ENCODE measurements at regions not wholly inside any gene's neighbourhood (a gene's known extent, or its start where the extent isn't known, plus 50 kb on each side); places are given as distances from the start of the nearest gene placed in this dataset.

DNA sequence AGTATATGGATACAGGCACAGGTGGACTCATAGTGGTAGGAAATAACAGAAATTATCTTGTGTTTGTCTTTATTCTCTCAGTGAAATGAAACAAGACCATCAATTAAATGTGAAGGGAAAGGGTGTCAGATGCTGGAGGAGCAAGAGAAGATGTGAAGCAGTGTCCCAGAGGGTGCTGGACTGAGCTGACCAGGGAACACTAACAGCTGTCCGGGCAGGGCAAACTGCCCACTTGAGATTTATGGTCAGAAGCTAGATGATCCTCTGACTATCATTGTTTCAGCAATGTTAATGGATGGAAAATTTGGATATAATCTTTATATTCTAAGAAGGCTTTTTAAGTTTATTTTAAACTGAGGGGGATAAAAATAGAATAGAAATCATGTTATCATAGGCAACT lies 267.2 kb upstream of the SLC7A11 start:
- TF ChIP-seq, protein P1, sequence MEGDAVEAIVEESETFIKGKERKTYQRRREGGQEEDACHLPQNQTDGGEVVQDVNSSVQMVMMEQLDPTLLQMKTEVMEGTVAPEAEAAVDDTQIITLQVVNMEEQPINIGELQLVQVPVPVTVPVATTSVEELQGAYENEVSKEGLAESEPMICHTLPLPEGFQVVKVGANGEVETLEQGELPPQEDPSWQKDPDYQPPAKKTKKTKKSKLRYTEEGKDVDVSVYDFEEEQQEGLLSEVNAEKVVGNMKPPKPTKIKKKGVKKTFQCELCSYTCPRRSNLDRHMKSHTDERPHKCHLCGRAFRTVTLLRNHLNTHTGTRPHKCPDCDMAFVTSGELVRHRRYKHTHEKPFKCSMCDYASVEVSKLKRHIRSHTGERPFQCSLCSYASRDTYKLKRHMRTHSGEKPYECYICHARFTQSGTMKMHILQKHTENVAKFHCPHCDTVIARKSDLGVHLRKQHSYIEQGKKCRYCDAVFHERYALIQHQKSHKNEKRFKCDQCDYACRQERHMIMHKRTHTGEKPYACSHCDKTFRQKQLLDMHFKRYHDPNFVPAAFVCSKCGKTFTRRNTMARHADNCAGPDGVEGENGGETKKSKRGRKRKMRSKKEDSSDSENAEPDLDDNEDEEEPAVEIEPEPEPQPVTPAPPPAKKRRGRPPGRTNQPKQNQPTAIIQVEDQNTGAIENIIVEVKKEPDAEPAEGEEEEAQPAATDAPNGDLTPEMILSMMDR (IDR thresholded peaks at IDR 0.05) = no peak
- no peak for TF ChIP-seq POLR2A (IDR thresholded peaks at IDR 0.05; ENCODE audit: low read depth)

Measured in esophagus muscularis mucosa (tissue), 3 donors.